GM06990 (cell line): ENCODE measurements at regions not wholly inside any gene's neighbourhood (a gene's known extent, or its start where the extent isn't known, plus 50 kb on each side); places are given as distances from the start of the nearest gene placed in this dataset.

Experiments
- DNase-seq: peaks from one replicate; pipeline ENCODE4 v3.0.0-alpha.2; 2011; ENCODE audit not compliant: insufficient read length; ENCODE audit errors: extremely low read depth
- H3K27me3 ChIP-seq: replicated peaks from 2 replicates; pipeline ENCODE4 v1.6.0; 2011; ENCODE audit warnings: low read length; ENCODE audit not compliant: control insufficient read depth, insufficient read depth
- H3K36me3 ChIP-seq: 2 replicates; pipeline ENCODE4 v1.5.1; 2011; ENCODE audit warnings: low read length; ENCODE audit not compliant: control insufficient read depth, insufficient read depth
- H3K4me3 ChIP-seq: replicated peaks from 2 replicates; pipeline ENCODE4 v1.5.1; 2011; ENCODE audit warnings: low read depth, mild to moderate bottlenecking, control low read depth, low read length
- CTCF ChIP-seq: IDR thresholded peaks from 2 replicates; pipeline ENCODE4 v1.5.1; 2011; ENCODE audit warnings: low read length, control low read depth, mild to moderate bottlenecking, inconsistent platforms; ENCODE audit not compliant: insufficient read depth, poor library complexity, severe bottlenecking

GRCh38 chr2:180205621-180206235, 198.6 kb upstream of the CWC22 start:
- DNase-seq: no peak
- Histone ChIP-seq H3K4me3 (no peak overlapping the region), H3K36me3 (no peaks in the 10 kb centered on the region), H3K27me3 (no peaks in the 10 kb centered on the region)
- TF ChIP-seq CTCF: no peak

- no peak for DNase-seq
- TF ChIP-seq CTCF: no peak
- Histone ChIP-seq H3K4me3 (no peak overlapping the region), H3K36me3 (no peaks in the 10 kb centered on the region), H3K27me3 (no peaks in the 10 kb centered on the region)
Observed at GRCh38 chr2:180203972-180204371, 196.9 kb upstream of the CWC22 start.

- DNase-seq: no peak
- Histone ChIP-seq H3K27me3 (no peaks in the 10 kb centered on the region), H3K4me3 (no peak overlapping the region), H3K36me3 (no peaks in the 10 kb centered on the region)
- no peak for TF ChIP-seq CTCF
Observed at GRCh38 chr2:180202467-180202951, 195.4 kb upstream of the CWC22 start.

GRCh38 chr2:180196419-180196977, 189.4 kb upstream of the CWC22 start:
- H3K27me3 ChIP-seq: no peaks in the 10 kb centered on the region
- no peaks in the 10 kb centered on the region for H3K36me3 ChIP-seq
- no peak overlapping the region for H3K4me3 ChIP-seq
- no peak for TF ChIP-seq CTCF
- no peak for DNase-seq

GRCh38 chr2:180195847-180196246, 188.8 kb upstream of the CWC22 start:
- TF ChIP-seq CTCF: no peak
- Histone ChIP-seq H3K36me3 (no peaks in the 10 kb centered on the region), H3K27me3 (no peaks in the 10 kb centered on the region), H3K4me3 (no peak overlapping the region)
- no peak for DNase-seq
